Right atrium auricular region (tissue), 2 donors: ENCODE measurements at regions not wholly inside any gene's neighbourhood (a gene's known extent, or its start where the extent isn't known, plus 50 kb on each side); places are given as distances from the start of the nearest gene placed in this dataset.

ENCODE experiments used
- DNase-seq: peaks from one replicate; pipeline ENCODE4 v3.0.0-alpha.2; 2019; ENCODE audit warnings: low spot score
- H3K27ac ChIP-seq, 2 donors: fragments of 200-600 bp; sonication (generic); 1 replicate in 1 of 2; 2 replicates in 1 of 2; pipeline ENCODE4 v1.5.1; 2016 to 2019
- H3K27me3 ChIP-seq, 2 donors: fragments of 200-600 bp; sonication (generic); one replicate each; pipeline versions ENCODE4 v1.5.1 to v1.6.0; 2017 to 2019
- H3K36me3 ChIP-seq: fragments of 200-600 bp; sonication (generic); one replicate; pipeline ENCODE4 v1.5.1; 2016
- H3K4me1 ChIP-seq, 2 donors: fragments of 200-600 bp; sonication (generic); one replicate each; pipeline versions ENCODE4 v1.5.1 to v1.6.0; 2017 to 2019
- H3K4me3 ChIP-seq, 2 donors: fragments of 200-600 bp; sonication (generic); 1 replicate in 1 of 2; 2 replicates in 1 of 2; pipeline ENCODE4 v1.5.1; 2017 to 2019; ENCODE audit warnings: mild to moderate bottlenecking in 1 of 2, moderate library complexity in 1 of 2
- H3K9me3 ChIP-seq, 2 donors: fragments of 200-600 bp; sonication (generic); one replicate each; pipeline ENCODE4 v1.5.1; 2019
- CTCF ChIP-seq, 2 donors: fragments of 200-600 bp; sonication (generic); IDR thresholded peaks; one replicate each; pipeline ENCODE4 v1.5.1; 2019; ENCODE audit warnings: antibody characterized with exemption in 2 of 2

DNA sequence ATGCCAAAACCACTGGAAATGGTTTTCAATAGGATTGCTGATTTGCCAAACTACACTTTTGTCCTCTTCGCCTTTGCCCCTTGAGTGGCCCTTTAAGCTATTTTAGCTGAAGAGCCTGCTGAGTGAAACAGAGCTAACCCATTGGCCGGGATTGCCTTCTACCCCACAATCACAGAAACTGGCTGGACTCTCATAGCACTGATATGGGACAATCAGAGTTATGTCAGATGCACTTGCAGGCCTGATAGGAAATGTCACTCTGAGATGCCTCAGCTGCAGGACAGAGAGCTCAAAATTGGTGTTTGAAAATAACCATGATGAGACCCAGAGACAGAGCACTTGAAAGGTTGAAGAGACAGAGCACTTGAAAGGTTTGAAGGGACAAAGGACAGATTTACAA is 354.4 kb downstream of the BRINP2 start:
- no peak for DNase-seq
- no peak overlapping the region for H3K27ac ChIP-seq
- no peaks in the 10 kb centered on the region for H3K36me3 ChIP-seq
- H3K4me1 ChIP-seq: no peaks in the 10 kb centered on the region
- no peak for TF ChIP-seq CTCF (IDR thresholded peaks at IDR 0.05)
- peaks cover 0 to 3% of the 10 kb centered on the region in 2 donors for H3K9me3 ChIP-seq
- no peaks in the 10 kb centered on the region for H3K27me3 ChIP-seq
- no peak overlapping the region for H3K4me3 ChIP-seq

GRCh38 chr1:177517546-177517945 is 346.8 kb downstream of the BRINP2 start:
- Histone ChIP-seq H3K36me3 (no peaks in the 10 kb centered on the region), H3K9me3 (no peaks in the 10 kb centered on the region), H3K27me3 (no peaks in the 10 kb centered on the region), H3K4me3 (no peak overlapping the region), H3K4me1 (no peaks in the 10 kb centered on the region), H3K27ac (no peak overlapping the region)
- no peak for DNase-seq
- TF ChIP-seq CTCF (IDR thresholded peaks at IDR 0.05): no peak

GRCh38 chr1:177514207-177514606 is 343.4 kb downstream of the BRINP2 start:
- H3K4me1 ChIP-seq: no peaks in the 10 kb centered on the region
- TF ChIP-seq CTCF (IDR thresholded peaks at IDR 0.05): no peak
- H3K27me3 ChIP-seq: no peaks in the 10 kb centered on the region
- no peaks in the 10 kb centered on the region for H3K36me3 ChIP-seq
- no peak overlapping the region for H3K4me3 ChIP-seq
- H3K9me3 ChIP-seq: no peaks in the 10 kb centered on the region
- no peak overlapping the region for H3K27ac ChIP-seq
- DNase-seq: no peak

DNA sequence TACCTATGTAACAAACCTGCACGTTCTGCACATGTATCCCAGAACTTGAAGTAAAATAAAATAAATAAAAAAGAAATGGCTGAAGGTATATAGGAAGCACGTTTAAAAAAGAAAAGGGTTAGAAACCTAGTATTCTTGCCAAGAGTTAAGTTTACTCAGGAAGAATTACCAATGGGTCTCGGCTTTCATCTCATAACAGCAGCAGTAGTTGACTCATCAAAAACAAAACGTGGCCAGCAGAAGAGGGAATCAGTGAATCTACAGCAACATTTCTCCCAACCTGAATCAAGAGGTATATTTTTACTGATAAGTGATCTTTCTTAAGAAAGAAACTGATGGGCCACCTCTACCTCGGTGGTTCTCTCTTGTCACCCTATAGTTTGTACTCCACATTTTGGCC is 340.3 kb downstream of the BRINP2 start:
- no peak for DNase-seq
- Histone ChIP-seq H3K27me3 (no peaks in the 10 kb centered on the region), H3K27ac (no peak overlapping the region), H3K36me3 (no peaks in the 10 kb centered on the region), H3K9me3 (peaks cover 0 to 11% of the 10 kb centered on the region in 2 donors), H3K4me3 (no peak overlapping the region), H3K4me1 (no peaks in the 10 kb centered on the region)
- TF ChIP-seq CTCF (IDR thresholded peaks at IDR 0.05): no peak

- no peak overlapping the region for H3K4me3 ChIP-seq
Observed at GRCh38 chr1:177505905-177506590, 335.3 kb downstream of the BRINP2 start.

More at GRCh38 chr1:177505905-177506590, 335.3 kb downstream of the BRINP2 start:
- H3K9me3 ChIP-seq: peaks cover 0 to 26% of the 10 kb centered on the region in 2 donors
- no peak overlapping the region for H3K27ac ChIP-seq
- no peaks in the 10 kb centered on the region for H3K36me3 ChIP-seq
- TF ChIP-seq CTCF (IDR thresholded peaks at IDR 0.05): no peak
- no peak for DNase-seq
- H3K4me1 ChIP-seq: no peaks in the 10 kb centered on the region
- H3K27me3 ChIP-seq: no peaks in the 10 kb centered on the region
